ENCODE measurements at regions not wholly inside any gene's neighbourhood (a gene's known extent, or its start where the extent isn't known, plus 50 kb on each side); places are given as distances from the start of the nearest gene placed in this dataset.
A peak's percentile ranks its signal among the peaks of the same experiment; 100 is the strongest.

GRCh38 chr3:177513815-177514610 lies 316.7 kb upstream of the TBL1XR1 start:
- intact Hi-C loops (cut with DNase I; ENCODE audit: low total_unique reads) = no loop called here
- Histone ChIP-seq H3K27ac (peak overlapping the region in 4 of 8 donors; percentile 31 to 59 (median 48)), H3K36me3 (no peaks in the 10 kb centered on the region), H3K4me1 (peaks cover 0 to 31% (median 12%) of the 10 kb centered on the region in 6 donors), H3K4me3 (no peak overlapping the region), H3K9me3 (no peaks in the 10 kb centered on the region), H3K27me3 (replicated peaks in 1 of 7) (no peaks in the 10 kb centered on the region)
- WGBS, 5 donors = 80 to 87% (median 83%) methylated on average over 10 of the region's 10 CpGs
- no peak for DNase-seq
- TF ChIP-seq CTCF (IDR thresholded peaks at IDR 0.05 in 8 of 11, conservative IDR thresholded peaks at IDR 0.05 in 3 of 11) (no peak), POLR2AphosphoS5 (IDR thresholded peaks at IDR 0.05) (no peak), POLR2A (IDR thresholded peaks at IDR 0.05) (no peak)

- Histone ChIP-seq H3K4me1 (peaks cover 0 to 31% (median 12%) of the 10 kb centered on the region in 6 donors), H3K27ac (peak overlapping the region in 4 of 8 donors; percentile 14 to 59 (median 39)), H3K9me3 (no peaks in the 10 kb centered on the region), H3K36me3 (no peaks in the 10 kb centered on the region), H3K4me3 (no peak overlapping the region), H3K27me3 (replicated peaks in 1 of 7) (no peaks in the 10 kb centered on the region)
- no peak for DNase-seq
- TF ChIP-seq POLR2AphosphoS5 (IDR thresholded peaks at IDR 0.05) = no peak
- no peak for TF ChIP-seq CTCF (IDR thresholded peaks at IDR 0.05 in 8 of 11, conservative IDR thresholded peaks at IDR 0.05 in 3 of 11)
- TF ChIP-seq POLR2A (IDR thresholded peaks at IDR 0.05) = no peak
- intact Hi-C loops (cut with DNase I; ENCODE audit: low total_unique reads) = no loop called here
- WGBS, 5 donors = 82 to 88% (median 84%) methylated on average over 9 of the region's 9 CpGs
These were observed 317.6 kb upstream of the TBL1XR1 start for GRCh38 chr3:177514611-177515499.

GRCh38 chr3:177515786-177516157 lies 318.5 kb upstream of the TBL1XR1 start:
- no peaks in the 10 kb centered on the region for H3K36me3 ChIP-seq
- no peak for DNase-seq
- H3K4me3 ChIP-seq = no peak overlapping the region
- H3K27me3 ChIP-seq (replicated peaks in 1 of 7) = no peaks in the 10 kb centered on the region
- 54 to 70% (median 57%) methylated on average over 3 of the region's 3 CpGs for WGBS, 5 donors
- H3K27ac ChIP-seq = peak overlapping the region in 6 of 8 donors; percentile 12 to 73 (median 52)
- TF ChIP-seq CTCF (IDR thresholded peaks at IDR 0.05 in 8 of 11, conservative IDR thresholded peaks at IDR 0.05 in 3 of 11) (no peak), POLR2AphosphoS5 (IDR thresholded peaks at IDR 0.05) (no peak), POLR2A (IDR thresholded peaks at IDR 0.05) (no peak)
- intact Hi-C loops (cut with DNase I; ENCODE audit: low total_unique reads) = no loop called here
- no peaks in the 10 kb centered on the region for H3K9me3 ChIP-seq
- peaks cover 0 to 31% (median 12%) of the 10 kb centered on the region in 6 donors for H3K4me1 ChIP-seq

All from spleen (tissue), 11 donors.